ENCODE measurements at regions not wholly inside any gene's neighbourhood (a gene's known extent, or its start where the extent isn't known, plus 50 kb on each side); places are given as distances from the start of the nearest gene placed in this dataset.

DNA sequence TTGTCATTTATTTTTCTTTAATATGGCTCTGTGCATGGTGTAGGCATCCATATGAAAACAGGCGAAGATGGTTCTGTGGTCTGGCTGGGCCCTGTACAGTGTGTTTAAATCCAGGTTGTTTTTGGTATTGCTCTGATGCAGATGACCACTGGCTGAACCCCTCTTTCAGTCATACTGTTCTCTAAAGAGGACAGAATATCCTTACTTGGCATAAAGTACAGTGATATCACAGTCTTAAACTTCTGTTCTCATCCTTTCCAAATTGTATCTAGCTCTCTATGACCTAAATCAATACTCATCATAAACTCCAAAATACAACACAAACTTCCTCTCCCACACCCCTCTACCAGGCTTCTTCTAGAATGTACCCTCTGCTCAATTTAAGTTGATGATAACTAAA is 252.7 kb upstream of the FAR2 start:
- H3K9me3 ChIP-seq (ENCODE audit: low read length) = peaks cover 16% of the 10 kb centered on the region
- H4K20me1 ChIP-seq (ENCODE audit: low read length) = no peaks in the 10 kb centered on the region
- H3F3A ChIP-seq (ENCODE audit: low read length, unreplicated experiment) = peaks cover 3% of the 10 kb centered on the region
- H3K9ac ChIP-seq (ENCODE audit: low read length) = no peak overlapping the region
- H3K9me2 ChIP-seq (replicated peaks; ENCODE audit: low read length) = no peaks in the 10 kb centered on the region
- no peaks in the 10 kb centered on the region for H3K27me3 ChIP-seq (ENCODE audit: low read length)
- no peaks in the 10 kb centered on the region for H3K79me2 ChIP-seq (ENCODE audit: low read length)
- intact Hi-C loops (cut with micrococcal nuclease) = no loop called here
- H3K27ac ChIP-seq (ENCODE audit: low read length) = no peak overlapping the region
- peaks cover 12% of the 10 kb centered on the region; the same call in 1 of the 2 replicates for H3K36me3 ChIP-seq (ENCODE audit: low read depth, low read length)
- CTCF ChIA-PET = no interaction called here
- no peak overlapping the region for H3K4me3 ChIP-seq (ENCODE audit: low read length)
- TF ChIP-seq EZH2phosphoT487 (IDR thresholded peaks at IDR 0.05; ENCODE audit: borderline replicate concordance, low read length) (no peak), EZH2 (IDR thresholded peaks at IDR 0.05; ENCODE audit: low read length, unreplicated experiment) (no peak)
- TF ChIP-seq, protein P1, sequence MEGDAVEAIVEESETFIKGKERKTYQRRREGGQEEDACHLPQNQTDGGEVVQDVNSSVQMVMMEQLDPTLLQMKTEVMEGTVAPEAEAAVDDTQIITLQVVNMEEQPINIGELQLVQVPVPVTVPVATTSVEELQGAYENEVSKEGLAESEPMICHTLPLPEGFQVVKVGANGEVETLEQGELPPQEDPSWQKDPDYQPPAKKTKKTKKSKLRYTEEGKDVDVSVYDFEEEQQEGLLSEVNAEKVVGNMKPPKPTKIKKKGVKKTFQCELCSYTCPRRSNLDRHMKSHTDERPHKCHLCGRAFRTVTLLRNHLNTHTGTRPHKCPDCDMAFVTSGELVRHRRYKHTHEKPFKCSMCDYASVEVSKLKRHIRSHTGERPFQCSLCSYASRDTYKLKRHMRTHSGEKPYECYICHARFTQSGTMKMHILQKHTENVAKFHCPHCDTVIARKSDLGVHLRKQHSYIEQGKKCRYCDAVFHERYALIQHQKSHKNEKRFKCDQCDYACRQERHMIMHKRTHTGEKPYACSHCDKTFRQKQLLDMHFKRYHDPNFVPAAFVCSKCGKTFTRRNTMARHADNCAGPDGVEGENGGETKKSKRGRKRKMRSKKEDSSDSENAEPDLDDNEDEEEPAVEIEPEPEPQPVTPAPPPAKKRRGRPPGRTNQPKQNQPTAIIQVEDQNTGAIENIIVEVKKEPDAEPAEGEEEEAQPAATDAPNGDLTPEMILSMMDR (conservative IDR thresholded peaks at IDR 0.05; ENCODE audit: low read depth, low read length) = no peak
- DNase-seq = no peak
- no TSS peak for BruUV-seq (replicated peaks)
- ATAC-seq = no peak
- POLR2A ChIA-PET (ENCODE audit: unreplicated experiment) = no interaction called here
- H3K4me1 ChIP-seq (ENCODE audit: insufficient read depth, low read length) = peaks cover 7% of the 10 kb centered on the region
- H3K4me2 ChIP-seq (ENCODE audit: low read length) = no peak overlapping the region
- no peak overlapping the region for H2AFZ ChIP-seq (ENCODE audit: low read length)

DNA sequence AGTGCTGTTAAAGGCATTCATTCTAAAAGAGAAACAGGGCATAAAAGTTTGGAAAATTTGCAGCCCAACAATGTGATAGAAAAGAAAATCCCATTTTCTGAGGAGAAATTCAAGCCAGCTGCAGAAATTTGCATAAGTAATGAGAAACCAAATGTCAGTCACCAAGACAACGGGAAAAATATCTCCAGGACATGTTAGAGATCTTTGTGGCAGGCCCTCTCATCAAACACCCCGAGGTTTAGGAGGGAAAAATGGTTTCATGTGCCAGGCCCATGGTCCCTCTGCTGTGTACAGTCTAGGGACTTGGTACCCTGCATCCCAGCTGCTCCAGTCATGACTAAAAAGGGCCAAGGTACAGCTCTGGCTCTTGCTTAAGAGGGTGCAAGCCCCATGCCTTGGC is 251.0 kb upstream of the FAR2 start:
- Histone ChIP-seq H3K27me3 (ENCODE audit: low read length) (no peaks in the 10 kb centered on the region), H3K79me2 (ENCODE audit: low read length) (no peaks in the 10 kb centered on the region), H3K36me3 (ENCODE audit: low read depth, low read length) (peaks cover 14% of the 10 kb centered on the region; the same call in 1 of the 2 replicates), H3K9ac (ENCODE audit: low read length) (no peak overlapping the region), H4K20me1 (ENCODE audit: low read length) (no peaks in the 10 kb centered on the region), H2AFZ (ENCODE audit: low read length) (no peak overlapping the region), H3K27ac (ENCODE audit: low read length) (no peak overlapping the region), H3F3A (ENCODE audit: low read length, unreplicated experiment) (peaks cover 3% of the 10 kb centered on the region), H3K4me2 (ENCODE audit: low read length) (no peak overlapping the region), H3K4me3 (ENCODE audit: low read length) (no peak overlapping the region), H3K9me3 (ENCODE audit: low read length) (peaks cover 25% of the 10 kb centered on the region), H3K9me2 (replicated peaks; ENCODE audit: low read length) (no peaks in the 10 kb centered on the region), H3K4me1 (ENCODE audit: insufficient read depth, low read length) (peaks cover 7% of the 10 kb centered on the region)
- intact Hi-C loops (cut with micrococcal nuclease) = no loop called here
- ATAC-seq (no peak), DNase-seq (no peak)
- ChIA-PET POLR2A (ENCODE audit: unreplicated experiment) (no interaction called here), CTCF (no interaction called here)
- TF ChIP-seq EZH2 (IDR thresholded peaks at IDR 0.05; ENCODE audit: low read length, unreplicated experiment) (no peak), EZH2phosphoT487 (IDR thresholded peaks at IDR 0.05; ENCODE audit: borderline replicate concordance, low read length) (no peak)
- TF ChIP-seq, protein P1 (conservative IDR thresholded peaks at IDR 0.05; ENCODE audit: low read depth, low read length) = no peak
- no TSS peak for BruUV-seq (replicated peaks)

DNA sequence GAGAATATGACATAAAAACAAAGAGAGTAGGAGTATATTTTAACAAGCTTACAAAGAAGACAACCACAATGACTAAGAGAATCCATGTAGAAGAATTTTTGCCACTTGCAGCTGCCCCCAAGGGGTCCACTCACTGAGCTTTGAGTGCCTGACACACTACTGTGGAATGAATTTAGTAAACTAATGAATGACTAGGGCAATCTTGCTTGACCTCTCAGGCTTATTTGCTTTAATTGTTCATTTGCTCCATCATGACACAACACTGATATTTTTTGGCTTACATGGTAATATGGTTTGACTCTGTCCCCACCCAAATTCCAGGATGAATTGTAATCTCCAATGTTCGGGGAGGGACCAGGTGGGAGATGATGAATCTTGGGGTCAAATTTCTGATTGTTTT is 249.1 kb upstream of the FAR2 start:
- H3K4me3 ChIP-seq (ENCODE audit: low read length) = no peak overlapping the region
- no peaks in the 10 kb centered on the region for H3K79me2 ChIP-seq (ENCODE audit: low read length)
- H3K9me2 ChIP-seq (replicated peaks; ENCODE audit: low read length) = no peaks in the 10 kb centered on the region
- ATAC-seq (peak; percentile 95), DNase-seq (peak; percentile 99)
- BruUV-seq (replicated peaks) = no TSS peak
- H3F3A ChIP-seq (ENCODE audit: low read length, unreplicated experiment) = peaks cover 3% of the 10 kb centered on the region
- H3K9ac ChIP-seq (ENCODE audit: low read length) = no peak overlapping the region
- intact Hi-C loops (cut with micrococcal nuclease) = loop anchor here (1.0 kb wide), 2 partner anchors 8 to 933 kb away; no protein-coding TSS in a partner anchor
- ChIA-PET POLR2A (ENCODE audit: unreplicated experiment) (interaction anchor here (0.6 to 0.9 kb wide), 3 partner anchors 9 to 893 kb away, joined by 3 to 5 read pairs (median 5); no protein-coding TSS in a partner anchor), CTCF (interaction anchor here (1.1 kb wide), 1 partner anchor 929 kb away, joined by 3 read pairs; no protein-coding TSS in a partner anchor)
- TF ChIP-seq EZH2 (IDR thresholded peaks at IDR 0.05; ENCODE audit: low read length, unreplicated experiment) (no peak), EZH2phosphoT487 (IDR thresholded peaks at IDR 0.05; ENCODE audit: borderline replicate concordance, low read length) (no peak)
- TF ChIP-seq, protein P1 (conservative IDR thresholded peaks at IDR 0.05; ENCODE audit: low read depth, low read length) = no peak
- H2AFZ ChIP-seq (ENCODE audit: low read length) = no peak overlapping the region
- no peaks in the 10 kb centered on the region for H3K27me3 ChIP-seq (ENCODE audit: low read length)
- peak overlapping the region; percentile 71 for H3K27ac ChIP-seq (ENCODE audit: low read length)
- H3K4me2 ChIP-seq (ENCODE audit: low read length) = no peak overlapping the region
- H3K9me3 ChIP-seq (ENCODE audit: low read length) = peaks cover 28% of the 10 kb centered on the region
- H3K4me1 ChIP-seq (ENCODE audit: insufficient read depth, low read length) = peaks cover 7% of the 10 kb centered on the region
- H4K20me1 ChIP-seq (ENCODE audit: low read length) = no peaks in the 10 kb centered on the region
- H3K36me3 ChIP-seq (ENCODE audit: low read depth, low read length) = peaks cover 14% of the 10 kb centered on the region; the same call in 1 of the 2 replicates

All from PC-3 (cell line).